ENCODE measurements at regions not wholly inside any gene's neighbourhood (a gene's known extent, or its start where the extent isn't known, plus 50 kb on each side); places are given as distances from the start of the nearest gene placed in this dataset.

GRCh38 chr4:114304567-114304966 is 294.0 kb upstream of the UGT8 start:
- no peak for TF ChIP-seq CTCF (IDR thresholded peaks at IDR 0.05)
- TF ChIP-seq EP300 (IDR thresholded peaks at IDR 0.05; ENCODE audit: low read depth), result no peak

All from transverse colon (tissue), 3 donors.